H1 (cell line): ENCODE measurements at regions not wholly inside any gene's neighbourhood (a gene's known extent, or its start where the extent isn't known, plus 50 kb on each side); places are given as distances from the start of the nearest gene placed in this dataset.

Experiments
- CBX8 ChIP-seq: fragments of 300-800, 300-1000 bp; sonication (generic); IDR thresholded peaks from 2 replicates; pipeline ENCODE4 v1.7.1; 2016; ENCODE audit warnings: low read depth, low read length, borderline replicate concordance
- CEBPB ChIP-seq: IDR thresholded peaks from 2 replicates; pipeline ENCODE4 v1.6.1; 2012; ENCODE audit warnings: low read depth, low read length
- CTCF ChIP-seq, 3 experiments: IDR thresholded peaks; 1 replicate in 2 of 3; 2 replicates in 1 of 3; pipeline versions ENCODE4 v1.5.1 to v1.6.1; 2011; ENCODE audit warnings: low read length in 3 of 3, mild to moderate bottlenecking in 3 of 3, inconsistent platforms in 2 of 3, low read depth in 1 of 3, moderate library complexity in 1 of 3; ENCODE audit not compliant: insufficient read depth in 1 of 3; ENCODE audit errors: control extremely low read depth in 1 of 3
- EGR1 ChIP-seq: IDR thresholded peaks from 2 replicates; pipeline ENCODE4 v1.6.1; 2011; ENCODE audit warnings: low read depth, low read length, borderline replicate concordance
- EP300 ChIP-seq, 2 experiments: IDR thresholded peaks; 1 replicate in 1 of 2; 2 replicates in 1 of 2; pipeline ENCODE4 v1.6.1; 2011 to 2012; ENCODE audit warnings: low read depth in 2 of 2, low read length in 2 of 2, mild to moderate bottlenecking in 2 of 2, borderline replicate concordance in 1 of 2, inconsistent platforms in 1 of 2, moderate library complexity in 1 of 2
- EZH2 ChIP-seq: fragments of 200-600 bp; sonication (generic); IDR thresholded peaks from 2 replicates; pipeline ENCODE4 v1.7.1; 2012; ENCODE audit warnings: low read depth, mild to moderate bottlenecking, moderate library complexity, low read length, inconsistent platforms; ENCODE audit not compliant: severe bottlenecking
- HDAC2 ChIP-seq, 2 experiments: fragments of 300-600 bp in 1 of 2; sonication (generic) in 1 of 2; IDR thresholded peaks; 2 replicates each; pipeline ENCODE4 v1.6.1; 2011 to 2012; ENCODE audit warnings: low read depth in 2 of 2, low read length in 2 of 2, mild to moderate bottlenecking in 2 of 2, moderate library complexity in 2 of 2, borderline replicate concordance in 1 of 2, inconsistent platforms in 1 of 2
- PHF8 ChIP-seq: fragments of 200-600 bp; sonication (generic); conservative IDR thresholded peaks from 2 replicates; pipeline ENCODE4 v1.7.1; 2012; ENCODE audit warnings: low read depth, mild to moderate bottlenecking, inconsistent platforms, low read length, moderate library complexity
- POLR2AphosphoS5 ChIP-seq: IDR thresholded peaks from 2 replicates; pipeline ENCODE4 v1.6.1; 2011; ENCODE audit warnings: low read depth, low read length
- RAD21 ChIP-seq, 2 experiments: IDR thresholded peaks in 1 of 2; conservative IDR thresholded peaks in 1 of 2; 2 replicates each; pipeline ENCODE4 v1.6.1; 2011; ENCODE audit warnings: low read depth in 2 of 2, low read length in 2 of 2, improper control_type of control experiment in 1 of 2, inconsistent platforms in 1 of 2, mild to moderate bottlenecking in 1 of 2, moderate library complexity in 1 of 2
- TBP ChIP-seq: IDR thresholded peaks from 2 replicates; pipeline ENCODE4 v1.6.1; 2011; ENCODE audit warnings: low read depth, low read length, improper control_type of control experiment
- YY1 ChIP-seq: IDR thresholded peaks from 2 replicates; pipeline ENCODE4 v1.6.1; 2011; ENCODE audit warnings: low read depth, mild to moderate bottlenecking, low read length
- TF ChIP-seq, protein P1 (sequence below): IDR thresholded peaks from 2 replicates; pipeline ENCODE4 v1.6.1; 2011; ENCODE audit warnings: low read length, improper control_type of control experiment

DNA sequence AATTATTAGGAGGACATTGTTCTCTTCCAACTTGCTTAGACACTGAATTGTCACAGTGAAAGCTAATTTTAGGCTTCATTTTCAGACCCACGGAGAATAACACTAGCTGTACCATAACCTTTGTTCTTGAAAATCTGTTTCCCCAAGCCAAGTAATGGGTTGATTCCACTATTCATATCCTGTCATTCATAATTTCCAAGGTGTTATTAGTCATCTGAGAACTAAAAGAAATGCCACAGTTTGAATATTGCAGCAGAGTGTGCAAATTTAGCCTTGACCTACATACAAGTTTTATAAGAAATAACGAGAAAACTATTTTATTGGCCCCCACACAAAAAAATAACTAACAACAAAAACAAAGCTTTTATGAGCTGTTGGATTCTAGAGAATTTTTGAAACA, 148.5 kb upstream of the TYRP1 start:
- no peak for TF ChIP-seq EP300 (IDR thresholded peaks at IDR 0.05; ENCODE audit: borderline replicate concordance in 1 of 2, low read depth in 2 of 2, low read length in 2 of 2)
- TF ChIP-seq EGR1: no peak
- TF ChIP-seq TBP: no peak
- TF ChIP-seq RAD21 (IDR thresholded peaks at IDR 0.05 in 1 of 2, conservative IDR thresholded peaks at IDR 0.05 in 1 of 2; ENCODE audit: low read depth in 2 of 2, low read length in 2 of 2): no peak
- TF ChIP-seq, protein P1, sequence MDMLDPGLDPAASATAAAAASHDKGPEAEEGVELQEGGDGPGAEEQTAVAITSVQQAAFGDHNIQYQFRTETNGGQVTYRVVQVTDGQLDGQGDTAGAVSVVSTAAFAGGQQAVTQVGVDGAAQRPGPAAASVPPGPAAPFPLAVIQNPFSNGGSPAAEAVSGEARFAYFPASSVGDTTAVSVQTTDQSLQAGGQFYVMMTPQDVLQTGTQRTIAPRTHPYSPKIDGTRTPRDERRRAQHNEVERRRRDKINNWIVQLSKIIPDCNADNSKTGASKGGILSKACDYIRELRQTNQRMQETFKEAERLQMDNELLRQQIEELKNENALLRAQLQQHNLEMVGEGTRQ: no peak
- TF ChIP-seq CEBPB: no peak
- TF ChIP-seq CTCF (IDR thresholded peaks at IDR 0.05; ENCODE audit: control extremely low read depth in 1 of 3, insufficient read depth in 1 of 3, low read depth in 1 of 3, low read length in 3 of 3): no peak
- no peak for TF ChIP-seq CBX8
- no peak for TF ChIP-seq EZH2
- TF ChIP-seq HDAC2 (IDR thresholded peaks at IDR 0.05; ENCODE audit: borderline replicate concordance in 1 of 2, low read depth in 2 of 2, low read length in 2 of 2): no peak
- TF ChIP-seq PHF8: no peak
- no peak for TF ChIP-seq YY1
- no peak for TF ChIP-seq POLR2AphosphoS5
